GM18517 (cell line): ENCODE measurements at regions not wholly inside any gene's neighbourhood (a gene's known extent, or its start where the extent isn't known, plus 50 kb on each side); places are given as distances from the start of the nearest gene placed in this dataset.
"Not testable (repeated sequence)": the region's sequence is repeated elsewhere in the genome, so short reads cannot be mapped to it uniquely, and the experiment has no call there.

ENCODE experiments used
- ATAC-seq: cut with Tn5 transposase; IDR thresholded peaks from one replicate; pipeline ENCODE4 v1.9.1; 2021; ENCODE audit warnings: mild to moderate bottlenecking, moderate library complexity; ENCODE audit not compliant: unreplicated experiment

DNA sequence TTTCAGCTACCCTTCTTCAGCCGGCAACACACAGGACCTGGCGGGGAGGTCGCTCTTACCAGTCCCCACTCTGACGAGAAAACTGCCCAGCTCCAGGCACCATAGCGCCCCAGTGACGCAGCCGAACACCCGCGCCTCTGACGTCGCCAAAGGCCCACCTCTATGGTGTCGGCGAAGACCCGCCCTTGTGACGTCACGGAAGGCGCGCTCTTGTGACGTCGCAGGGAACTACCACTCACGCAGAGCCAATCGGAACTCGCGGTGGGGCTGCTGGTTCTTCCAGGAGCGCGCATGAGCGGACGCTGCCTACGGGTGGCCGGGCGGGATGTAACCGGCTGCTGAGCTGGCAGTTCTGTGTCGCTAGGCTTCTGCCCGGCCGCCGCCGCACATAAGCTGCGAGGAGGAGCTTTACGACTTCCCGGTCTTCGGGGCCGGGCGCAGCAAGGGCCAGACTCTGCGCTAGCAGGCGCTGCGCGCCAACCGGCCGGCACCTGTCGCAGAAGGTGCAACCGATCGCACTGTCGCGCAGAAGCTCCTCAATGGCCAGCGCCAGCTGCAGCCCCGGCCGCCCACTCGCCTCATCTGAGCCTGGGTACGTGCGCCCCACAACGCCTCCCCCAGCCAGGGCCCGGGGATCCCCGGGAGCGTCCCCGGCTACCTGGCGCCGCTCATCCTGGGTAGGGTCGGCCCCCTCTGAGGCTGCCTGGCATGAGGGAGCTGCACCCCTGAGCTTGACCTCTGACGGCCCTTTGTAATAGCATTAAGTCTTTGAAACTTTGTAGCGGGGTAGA, 121.3 kb upstream of the FBXO28 start:
- ATAC-seq, result peak; percentile 100

DNA sequence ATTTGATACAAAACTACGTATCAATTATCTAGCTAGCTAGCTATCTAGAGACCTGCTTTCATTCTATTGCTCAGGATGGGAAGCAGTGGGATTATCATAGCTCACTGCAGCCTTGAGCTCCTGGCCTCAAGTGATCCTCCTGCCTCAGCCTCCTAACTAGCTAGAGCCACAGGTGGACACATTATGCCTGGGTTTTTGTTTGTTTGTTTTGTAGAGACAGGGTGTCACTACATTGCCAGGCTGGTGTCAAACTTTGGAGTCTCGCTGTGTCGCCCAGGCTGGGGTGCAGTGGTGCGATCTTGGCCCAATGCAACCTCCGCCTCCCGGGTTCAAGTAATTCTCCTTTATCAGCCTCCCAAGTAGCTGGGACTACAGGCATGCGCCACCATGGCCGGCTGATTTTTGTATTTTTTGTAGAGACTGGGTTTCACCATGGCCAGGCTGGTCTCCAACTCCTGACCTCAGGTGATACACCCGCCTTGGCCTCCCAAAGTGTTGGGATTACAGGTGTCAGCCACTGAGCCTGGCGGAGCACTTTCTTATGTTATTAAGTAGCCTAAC, 122.5 kb upstream of the FBXO28 start:
- ATAC-seq, result not testable (repeated sequence)

DNA sequence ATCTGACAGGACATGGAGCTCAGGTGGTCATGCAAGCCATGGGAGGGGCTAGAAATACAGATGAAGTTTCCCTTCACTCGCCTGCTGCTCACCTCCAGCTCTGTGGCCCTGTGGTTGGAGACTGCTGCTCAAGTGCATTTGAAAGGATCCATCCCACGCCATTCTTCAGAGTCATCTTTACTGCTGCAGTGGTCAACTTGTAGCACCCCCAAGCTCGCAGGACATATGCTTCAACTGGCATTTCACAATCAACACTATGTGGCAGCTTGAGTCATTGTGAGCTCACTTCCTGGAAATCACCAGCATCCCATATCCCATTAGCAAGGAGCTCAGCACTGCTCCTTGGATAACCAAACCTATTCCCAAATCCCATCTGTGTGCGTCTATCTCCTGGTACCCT, 116.2 kb upstream of the TP53BP2 start:
- not testable (repeated sequence) for ATAC-seq

DNA sequence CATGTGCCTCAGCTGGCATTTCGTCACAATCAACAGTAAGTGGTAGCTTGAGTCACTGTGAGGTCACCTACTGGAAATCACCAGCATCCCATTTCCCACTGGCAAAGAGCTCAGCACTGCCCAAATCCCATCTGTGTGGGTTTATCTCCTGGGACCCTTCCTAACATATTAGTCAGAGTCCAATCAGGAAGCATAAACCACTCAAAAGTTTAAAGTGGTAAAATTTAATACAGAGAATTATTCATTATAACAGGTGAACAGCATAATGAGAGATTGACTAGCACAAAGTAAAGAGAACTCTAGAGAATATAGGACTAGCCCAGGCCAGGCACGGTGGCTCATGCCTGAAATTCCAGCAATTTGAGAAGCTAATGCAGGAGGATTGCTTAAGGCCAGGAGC, 107.1 kb upstream of the TP53BP2 start:
- not testable (repeated sequence) for ATAC-seq

DNA sequence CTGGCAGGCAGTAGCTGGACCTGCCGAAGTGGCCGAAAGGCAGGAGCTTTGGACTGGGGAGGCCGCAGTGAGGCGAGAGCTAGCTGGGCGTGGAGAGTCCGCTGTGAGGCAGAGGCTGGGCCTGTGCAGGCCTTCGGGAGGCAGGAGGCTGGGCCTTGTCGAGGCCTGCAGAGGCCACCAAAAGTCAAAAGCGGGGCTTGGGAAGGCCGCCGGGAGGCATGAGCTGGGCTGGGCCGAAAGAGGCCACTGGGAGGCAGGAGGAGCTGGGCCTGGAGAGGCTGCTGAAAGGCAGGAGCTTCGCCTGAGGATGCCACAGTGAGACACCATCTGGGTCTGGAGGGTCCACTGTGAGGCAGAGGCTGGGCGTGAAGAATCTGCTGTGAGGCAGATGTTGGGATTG, 105.8 kb upstream of the TP53BP2 start:
- not testable (repeated sequence) for ATAC-seq

DNA sequence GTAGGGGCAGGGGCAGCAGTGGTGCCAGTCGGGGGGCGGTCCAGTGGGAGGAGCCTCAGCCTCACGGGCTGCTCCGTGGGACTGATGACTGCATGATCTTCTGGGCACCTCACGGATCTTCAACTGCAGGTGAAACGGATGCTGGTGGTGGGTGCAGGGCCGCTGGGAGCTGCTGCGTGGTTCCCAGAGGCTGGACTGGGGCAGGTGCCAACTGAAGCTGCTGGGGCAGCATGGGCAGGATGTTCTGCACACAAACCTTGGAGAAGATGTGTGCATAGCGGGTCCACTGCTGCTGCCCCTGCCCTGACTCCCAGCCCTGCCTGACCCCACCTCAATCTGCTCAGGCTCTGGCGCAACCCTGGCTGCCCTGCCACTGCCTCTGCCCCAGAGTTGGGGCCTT, 104.2 kb upstream of the TP53BP2 start:
- not testable (repeated sequence) for ATAC-seq

DNA sequence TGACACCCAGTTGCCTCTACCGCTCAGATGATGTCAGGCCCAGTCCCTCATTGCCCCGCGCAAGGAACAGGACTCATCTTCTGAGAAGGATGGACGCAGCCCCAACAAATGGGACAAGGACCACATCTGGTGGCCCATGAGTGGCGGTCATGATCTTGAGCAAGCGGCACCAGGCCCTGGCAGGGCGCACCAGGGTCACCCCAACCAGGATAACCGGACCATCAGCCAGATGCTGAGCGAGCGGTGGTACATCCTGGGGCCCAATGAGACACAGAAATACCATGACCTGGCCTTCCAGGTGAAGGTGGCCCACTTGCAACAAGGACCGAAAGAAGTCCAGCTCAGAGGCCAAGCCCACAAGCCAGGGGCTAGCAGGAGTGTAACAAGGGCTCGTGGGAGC, 102.3 kb upstream of the TP53BP2 start:
- ATAC-seq, result not testable (repeated sequence)

DNA sequence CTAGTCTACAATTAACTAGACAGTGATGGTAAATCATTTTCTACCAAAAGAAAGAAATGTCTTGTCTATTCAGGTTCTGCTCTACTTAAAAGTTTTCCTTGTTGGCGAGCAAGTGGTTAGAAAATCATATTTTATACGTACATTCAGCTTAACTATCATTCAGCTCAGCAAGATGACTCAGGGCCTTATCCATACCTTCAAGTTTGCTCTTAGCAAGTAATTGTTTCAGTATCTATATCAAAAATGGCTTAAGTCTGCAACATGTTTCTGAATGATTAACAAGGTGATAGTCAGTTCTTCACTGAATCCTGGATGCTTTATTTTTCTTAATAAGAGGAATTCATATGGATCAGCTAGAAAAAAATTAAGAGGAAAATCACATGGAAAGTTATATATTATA, 90.8 kb upstream of the TP53BP2 start:
- ATAC-seq, result not testable (repeated sequence)

DNA sequence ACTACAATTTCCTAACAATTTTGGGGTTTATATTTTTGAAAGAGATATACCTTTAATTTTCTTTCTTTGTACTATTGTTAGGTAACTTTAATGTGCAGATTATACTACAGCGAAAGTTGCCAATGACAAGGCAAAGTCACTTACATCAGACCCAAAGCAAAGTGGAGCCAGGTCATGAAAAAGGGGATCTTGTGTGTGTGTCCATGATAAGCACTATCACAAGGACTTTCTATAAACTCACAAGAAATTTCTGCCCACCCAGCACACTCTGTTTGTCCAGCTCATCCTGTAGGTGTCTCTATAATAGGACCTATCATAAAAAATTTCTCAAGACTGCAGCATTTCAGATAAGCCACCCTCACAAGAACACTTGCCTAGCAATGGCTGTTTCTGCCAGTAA, 85.7 kb upstream of the TP53BP2 start:
- not testable (repeated sequence) for ATAC-seq

DNA sequence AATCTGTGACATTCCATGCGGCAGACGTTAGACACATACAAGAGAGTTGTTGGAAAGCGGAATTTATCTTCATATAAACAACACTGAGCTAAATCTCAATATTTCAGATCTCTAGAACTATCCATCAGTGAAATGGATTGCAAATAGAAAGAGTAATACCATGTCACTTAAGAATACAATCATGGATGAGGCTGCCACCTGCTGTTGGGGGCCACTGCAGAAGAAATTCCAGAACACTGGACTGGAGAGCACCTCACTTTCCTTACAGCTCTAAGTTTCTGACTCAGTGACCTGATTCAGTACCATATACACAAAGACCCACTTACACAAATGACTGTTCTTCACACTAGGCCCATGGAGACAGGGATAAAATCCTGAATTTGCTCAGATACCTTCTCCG, 75.1 kb upstream of the TP53BP2 start:
- not testable (repeated sequence) for ATAC-seq

DNA sequence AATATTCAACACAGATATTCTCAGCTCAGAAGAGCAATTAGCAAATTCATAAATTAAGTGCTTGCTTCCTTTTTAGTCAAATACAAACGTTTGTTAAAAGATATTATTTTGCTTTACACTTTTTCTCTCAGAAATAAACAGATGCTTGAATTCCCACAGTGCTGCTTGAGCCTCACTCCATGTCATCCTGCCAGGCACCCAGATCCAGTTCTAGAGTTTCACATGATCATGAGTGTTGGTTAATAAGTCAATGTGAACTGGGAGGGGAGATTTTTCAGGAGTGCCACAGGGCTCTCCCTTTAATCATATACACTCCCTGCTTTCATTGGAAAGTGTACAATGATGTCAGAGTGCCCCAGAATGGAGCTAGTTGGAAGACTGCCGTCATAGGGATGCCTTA, 69.7 kb upstream of the TP53BP2 start:
- not testable (repeated sequence) for ATAC-seq

DNA sequence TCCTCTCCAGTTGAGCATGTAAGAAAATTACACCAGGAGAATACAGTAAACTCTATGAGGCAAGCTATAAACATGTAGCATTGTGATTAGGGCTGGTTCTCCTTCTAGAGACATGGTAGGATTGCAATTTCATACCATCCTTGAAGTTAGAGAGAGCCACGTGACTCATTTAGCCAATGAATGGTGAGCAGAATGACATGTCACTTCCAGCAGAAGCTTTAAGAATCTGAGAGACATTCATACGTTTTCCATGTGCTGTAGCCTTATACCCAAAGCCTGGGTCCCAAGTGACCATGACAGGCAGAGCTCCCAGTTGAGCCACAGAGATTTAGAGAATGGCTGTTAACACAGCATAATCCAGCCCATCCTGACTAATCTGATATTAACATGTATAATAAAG, 68.0 kb upstream of the TP53BP2 start:
- not testable (repeated sequence) for ATAC-seq

DNA sequence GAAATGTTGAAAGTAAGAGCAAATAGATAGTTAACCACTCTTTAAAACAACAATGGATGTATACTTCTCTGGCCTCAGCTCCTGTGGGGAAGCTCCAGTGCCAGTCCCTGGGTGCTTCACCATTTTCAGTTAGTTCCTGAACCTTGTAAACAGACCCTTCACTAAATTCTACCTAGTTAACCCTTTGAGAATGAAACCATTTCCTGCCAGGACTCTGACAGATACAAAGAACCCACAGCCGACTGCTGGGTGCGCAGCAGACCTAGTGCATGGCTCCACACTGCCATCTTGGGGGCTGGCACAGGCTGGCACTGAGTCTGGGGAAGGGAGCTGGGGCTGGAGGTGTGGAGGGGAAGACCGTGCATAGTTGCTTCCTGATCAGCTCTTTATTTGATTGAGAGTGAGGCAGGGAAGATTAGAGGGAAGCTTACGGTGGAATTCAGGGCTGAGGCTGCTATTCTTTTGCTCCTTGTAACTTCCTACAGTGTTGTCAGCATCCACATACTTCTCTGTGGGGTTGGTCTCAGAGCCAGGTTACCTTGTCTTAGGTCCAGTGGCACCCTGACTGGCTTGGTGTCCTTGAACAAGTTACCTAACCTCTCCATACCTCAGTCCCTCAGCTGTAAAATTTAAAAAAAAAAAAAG, 62.3 kb upstream of the TP53BP2 start:
- not testable (repeated sequence) for ATAC-seq

DNA sequence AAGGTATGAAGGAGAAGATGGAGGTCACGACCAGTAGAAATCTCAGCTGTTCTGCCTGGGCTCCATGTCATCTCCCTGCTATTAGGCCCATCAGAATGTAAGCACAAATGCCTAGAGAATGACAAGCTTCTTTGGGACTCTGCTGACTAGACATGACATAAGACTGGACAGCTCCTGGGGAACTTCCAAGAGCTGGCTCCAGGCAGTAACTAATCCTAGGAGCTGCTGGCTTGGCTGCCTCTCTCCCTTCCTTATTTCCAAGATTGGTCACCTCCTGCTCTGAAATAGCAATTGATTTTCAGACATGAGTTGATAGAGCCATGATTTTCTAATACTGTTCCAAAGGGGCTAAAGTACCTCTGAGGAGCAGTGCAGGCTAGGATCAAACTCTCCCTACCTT, 57.5 kb upstream of the TP53BP2 start:
- not testable (repeated sequence) for ATAC-seq

DNA sequence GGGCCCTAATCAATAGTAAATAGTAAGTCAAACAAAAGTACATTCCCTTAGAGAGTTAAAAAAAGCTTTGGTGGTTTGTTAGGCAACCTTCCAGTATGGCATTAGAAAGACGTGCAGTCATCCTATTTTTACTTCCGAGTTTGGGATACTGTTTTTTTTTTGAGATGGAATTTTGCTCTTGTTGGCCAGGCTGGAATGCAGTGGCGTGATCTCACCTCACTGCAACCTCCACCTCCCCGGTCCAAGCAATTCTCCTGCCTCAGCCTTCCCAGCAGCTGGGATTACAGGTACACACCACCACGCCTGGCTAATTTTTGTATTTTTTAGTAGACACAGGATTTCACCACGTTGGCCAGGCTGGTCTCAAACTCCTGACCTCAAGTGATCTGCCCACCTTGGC, 54.0 kb upstream of the TP53BP2 start:
- not testable (repeated sequence) for ATAC-seq

DNA sequence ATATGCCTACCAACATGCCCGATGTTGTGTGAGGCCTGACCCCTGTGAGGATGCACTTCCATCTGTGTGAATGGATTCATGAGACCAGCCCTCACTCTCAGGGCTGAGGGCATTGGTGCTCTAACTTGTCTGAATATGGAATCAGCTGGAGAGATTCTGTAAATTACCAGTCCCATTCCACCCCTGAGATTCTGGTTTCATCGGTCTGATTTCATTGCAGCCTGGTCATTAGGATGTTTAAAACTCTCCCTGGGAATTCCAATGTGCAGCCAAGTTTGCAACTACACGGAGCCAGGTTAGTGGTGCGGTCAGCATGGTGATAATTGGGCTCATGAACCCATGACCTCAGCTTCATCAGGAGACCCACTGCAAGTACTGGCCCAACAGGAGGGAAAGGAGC, 51.4 kb upstream of the TP53BP2 start:
- not testable (repeated sequence) for ATAC-seq

DNA sequence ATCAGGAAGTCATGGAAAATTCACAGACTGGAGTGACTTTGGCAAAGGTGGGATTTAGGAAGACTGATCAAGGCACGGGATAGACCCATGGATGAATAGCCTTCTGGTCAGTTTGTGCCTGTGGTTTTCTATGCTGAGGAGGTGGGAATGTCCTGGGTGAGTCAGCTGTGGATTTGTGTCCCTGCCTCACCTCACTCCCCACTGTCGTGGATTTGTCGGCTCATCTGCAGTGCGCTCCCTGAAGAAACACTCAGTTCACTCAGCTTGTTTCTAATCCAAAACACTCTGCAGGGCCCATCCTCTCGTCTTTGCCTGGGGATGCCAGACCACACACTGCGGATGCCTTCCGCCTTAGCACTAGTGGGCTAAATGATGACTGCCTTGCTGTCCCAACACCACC, 50.2 kb upstream of the TP53BP2 start:
- ATAC-seq, result not testable (repeated sequence)
